GM12892 (cell line): ENCODE measurements at regions not wholly inside any gene's neighbourhood (a gene's known extent, or its start where the extent isn't known, plus 50 kb on each side); places are given as distances from the start of the nearest gene placed in this dataset.

ENCODE experiments used
- POLR2A ChIP-seq: IDR thresholded peaks from 2 replicates; pipeline ENCODE4 v1.6.1; 2011; ENCODE audit warnings: low read depth, low read length, control low read depth
- POLR2AphosphoS5 ChIP-seq: IDR thresholded peaks from 2 replicates; pipeline ENCODE4 v1.6.1; 2011; ENCODE audit warnings: low read depth, low read length, control low read depth

DNA sequence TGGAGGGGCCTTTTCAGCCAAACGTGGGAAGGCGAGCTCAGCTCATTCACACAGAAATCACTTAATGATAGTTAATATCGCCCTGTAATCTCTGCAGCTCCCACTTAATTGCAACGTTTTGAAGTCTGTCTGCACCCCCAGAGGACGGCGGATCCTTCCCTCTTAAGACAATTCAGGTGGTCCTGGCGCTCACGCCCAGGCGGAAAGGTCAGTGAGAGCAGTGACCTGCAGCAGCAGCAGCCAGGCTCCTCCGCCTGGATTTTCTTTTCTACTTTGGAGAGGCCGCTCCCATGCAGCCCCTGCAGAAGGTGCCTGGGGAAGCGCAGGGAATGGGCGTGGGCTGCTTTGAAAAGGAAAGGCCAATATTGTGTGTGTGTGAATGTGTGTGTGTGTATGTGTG is 400.9 kb upstream of the IRX1 start:
- TF ChIP-seq POLR2A (no peak), POLR2AphosphoS5 (no peak)
